WTC11 (cell line): ENCODE measurements at regions not wholly inside any gene's neighbourhood (a gene's known extent, or its start where the extent isn't known, plus 50 kb on each side); places are given as distances from the start of the nearest gene placed in this dataset.

Experiments
- ATAC-seq: fragments of 200-7000 bp; cut with Tn5 transposase; 2 replicates; pipeline ENCODE4 v1.10.0; 2021; ENCODE audit warnings: mild to moderate bottlenecking, moderate library complexity
- CTCF ChIA-PET: fragments of 300-600 bp; sonication (Branson Sonifier 250); formaldehyde crosslinking; loops from one replicate; lab custom pipeline; 2021; ENCODE audit warnings: antibody characterized with exemption; lab: Charles Lee
- POLR2A ChIA-PET: fragments of 350-600 bp; sonication (Branson Sonifier 250); formaldehyde crosslinking; loops from one replicate; lab custom pipeline; 2021; ENCODE audit warnings: antibody characterized with exemption; lab: Charles Lee
- DNase-seq: peaks from one replicate; pipeline ENCODE4 v3.0.0; 2021; ENCODE audit warnings: low spot score
- H3K27ac Mint-ChIP-seq: 2 replicates; pipeline ENCODE4 v1.8.0; 2021; ENCODE audit warnings: mixed read lengths
- H3K27me3 Mint-ChIP-seq: 2 replicates; pipeline ENCODE4 v1.8.0; 2021; ENCODE audit warnings: low read depth, mild to moderate bottlenecking, moderate library complexity, mixed read lengths
- H3K36me3 Mint-ChIP-seq: 2 replicates; pipeline ENCODE4 v1.8.0; 2021; ENCODE audit warnings: mixed read lengths
- H3K4me1 Mint-ChIP-seq: 2 replicates; pipeline ENCODE4 v1.8.0; 2022; ENCODE audit warnings: mixed read lengths
- H3K4me3 Mint-ChIP-seq: 2 replicates; pipeline ENCODE4 v1.8.0; 2021; ENCODE audit warnings: mild to moderate bottlenecking, moderate library complexity, mixed read lengths
- H3K9me3 Mint-ChIP-seq: 2 replicates; pipeline ENCODE4 v1.8.0; 2021; ENCODE audit warnings: mixed read lengths
- ARID4B ChIP-seq: sonication (generic); formaldehyde crosslinking; IDR thresholded peaks from 2 replicates; pipeline ENCODE4 v1.8.0; 2023; ENCODE audit warnings: missing genetic modification reagents, mild to moderate bottlenecking, borderline replicate concordance
- ATF6 ChIP-seq: sonication (generic); formaldehyde crosslinking; IDR thresholded peaks from 2 replicates; pipeline ENCODE4 v1.8.1; 2023; ENCODE audit warnings: mild to moderate bottlenecking, missing genetic modification reagents
- CREM ChIP-seq: sonication (generic); formaldehyde crosslinking; IDR thresholded peaks from 2 replicates; pipeline ENCODE4 v1.8.1; 2022; ENCODE audit warnings: mild to moderate bottlenecking, missing genetic modification reagents, moderate library complexity
- E2F5 ChIP-seq: sonication (generic); formaldehyde crosslinking; IDR thresholded peaks from 2 replicates; pipeline ENCODE4 v1.8.1; 2022; ENCODE audit warnings: mild to moderate bottlenecking, moderate library complexity, missing genetic modification reagents
- ELF4 ChIP-seq: sonication (generic); formaldehyde crosslinking; IDR thresholded peaks from 2 replicates; pipeline ENCODE4 v1.8.1; 2022; ENCODE audit warnings: low read depth, mild to moderate bottlenecking, moderate library complexity, missing genetic modification reagents
- ETV6 ChIP-seq: sonication (generic); formaldehyde crosslinking; IDR thresholded peaks from 2 replicates; pipeline ENCODE4 v1.8.1; 2022; ENCODE audit warnings: mild to moderate bottlenecking, missing genetic modification reagents
- FOXP1 ChIP-seq: sonication (generic); formaldehyde crosslinking; IDR thresholded peaks from 2 replicates; pipeline ENCODE4 v1.8.0; 2022; ENCODE audit warnings: missing genetic modification reagents, mild to moderate bottlenecking, moderate library complexity, borderline replicate concordance
- FOXP4 ChIP-seq: sonication (generic); formaldehyde crosslinking; IDR thresholded peaks from 2 replicates; pipeline ENCODE4 v1.8.0; 2022; ENCODE audit warnings: mild to moderate bottlenecking, missing genetic modification reagents
- GABPB1 ChIP-seq: sonication (generic); formaldehyde crosslinking; IDR thresholded peaks from 2 replicates; pipeline ENCODE4 v1.8.1; 2023; ENCODE audit warnings: mild to moderate bottlenecking, missing genetic modification reagents
- HMGA2 ChIP-seq: fragments of 250-450 bp; sonication (Bioruptor Pico); IDR thresholded peaks from 2 replicates; pipeline ENCODE4 v1.4.0; 2021; ENCODE audit warnings: mild to moderate bottlenecking, moderate library complexity
- HMGXB4 ChIP-seq: sonication (generic); formaldehyde crosslinking; IDR thresholded peaks from 2 replicates; pipeline ENCODE4 v1.8.1; 2023; ENCODE audit warnings: mild to moderate bottlenecking, moderate library complexity, missing genetic modification reagents
- IRF2 ChIP-seq: sonication (generic); formaldehyde crosslinking; IDR thresholded peaks from 2 replicates; pipeline ENCODE4 v1.8.0; 2022; ENCODE audit warnings: low read depth, missing genetic modification reagents, borderline replicate concordance
- JUN ChIP-seq: sonication (generic); formaldehyde crosslinking; IDR thresholded peaks from 2 replicates; pipeline ENCODE4 v1.8.0; 2023; ENCODE audit warnings: mild to moderate bottlenecking, missing genetic modification reagents
- MAX ChIP-seq: sonication (generic); formaldehyde crosslinking; IDR thresholded peaks from 2 replicates; pipeline ENCODE4 v1.8.0; 2022; ENCODE audit warnings: mild to moderate bottlenecking, missing genetic modification reagents
- NR2C2 ChIP-seq: sonication (generic); formaldehyde crosslinking; IDR thresholded peaks from 2 replicates; pipeline ENCODE4 v1.8.0; 2022; ENCODE audit warnings: mild to moderate bottlenecking, missing genetic modification reagents
- NR3C1 ChIP-seq: sonication (generic); formaldehyde crosslinking; conservative IDR thresholded peaks from 2 replicates; pipeline ENCODE4 v1.8.1; 2023; ENCODE audit warnings: low read depth, mild to moderate bottlenecking, missing genetic modification reagents
- PREB ChIP-seq: sonication (generic); formaldehyde crosslinking; IDR thresholded peaks from 2 replicates; pipeline ENCODE4 v1.8.1; 2022; ENCODE audit warnings: mild to moderate bottlenecking, missing genetic modification reagents, moderate library complexity, borderline replicate concordance
- TP53 ChIP-seq: sonication (generic); formaldehyde crosslinking; IDR thresholded peaks from 2 replicates; pipeline ENCODE4 v1.8.1; 2023; ENCODE audit warnings: mild to moderate bottlenecking, missing genetic modification reagents
- ZNF138 ChIP-seq: sonication (generic); formaldehyde crosslinking; conservative IDR thresholded peaks from 2 replicates; pipeline ENCODE4 v1.8.1; 2022; ENCODE audit warnings: mild to moderate bottlenecking, moderate library complexity, missing genetic modification reagents

GRCh38 chr2:4561196-4561595 lies 857.8 kb downstream of the DCDC2C start:
- CTCF ChIA-PET, result no interaction called here
- H3K27me3 Mint-ChIP-seq, result peaks cover 5% of the 10 kb centered on the region
- TF ChIP-seq MAX (CRISPR knock-in tag), result no peak
- no peak for TF ChIP-seq FOXP4
- no peak for TF ChIP-seq IRF2 (CRISPR knock-in tag)
- no peak for TF ChIP-seq ARID4B
- no peak for TF ChIP-seq CREM
- TF ChIP-seq ELF4 (CRISPR knock-in tag), result no peak
- TF ChIP-seq ZNF138 (CRISPR knock-in tag), result no peak
- no peak for TF ChIP-seq NR3C1
- TF ChIP-seq HMGXB4 (CRISPR knock-in tag), result no peak
- TF ChIP-seq, all 79 proteins: peak for 0
- Mint-ChIP-seq H3K4me3 (no peak overlapping the region), H3K4me1 (no peaks in the 10 kb centered on the region), H3K9me3 (peaks cover 70% of the 10 kb centered on the region), H3K36me3 (peaks cover 55% of the 10 kb centered on the region), H3K27ac (no peak overlapping the region)
- DNase-seq (no peak), ATAC-seq (no peak)
- POLR2A ChIA-PET, result no interaction called here

- POLR2A ChIA-PET, result no interaction called here
- H3K9me3 Mint-ChIP-seq, result peaks cover 81% of the 10 kb centered on the region
- ATAC-seq, result no peak
These were observed 872.7 kb downstream of the DCDC2C start for GRCh38 chr2:4576075-4576474.

More at GRCh38 chr2:4576075-4576474, 872.7 kb downstream of the DCDC2C start:
- CTCF ChIA-PET, result no interaction called here
- H3K27me3 Mint-ChIP-seq, result no peaks in the 10 kb centered on the region
- H3K36me3 Mint-ChIP-seq, result peaks cover 72% of the 10 kb centered on the region
- TF ChIP-seq JUN (CRISPR knock-in tag) (no peak), GABPB1 (CRISPR knock-in tag) (no peak), ETV6 (CRISPR knock-in tag) (no peak), CREM (no peak), NR2C2 (CRISPR knock-in tag) (no peak), PREB (no peak), FOXP1 (CRISPR knock-in tag) (no peak), TP53 (CRISPR knock-in tag) (no peak), HMGA2 (CRISPR knock-in tag) (no peak), E2F5 (CRISPR knock-in tag) (no peak), ATF6 (CRISPR knock-in tag) (no peak)
- TF ChIP-seq, all 79 proteins: peak for 0
- Mint-ChIP-seq H3K4me3 (no peak overlapping the region), H3K27ac (no peak overlapping the region), H3K4me1 (no peaks in the 10 kb centered on the region)
- DNase-seq, result no peak
